SJCRH30 (cell line): ENCODE measurements at regions not wholly inside any gene's neighbourhood (a gene's known extent, or its start where the extent isn't known, plus 50 kb on each side); places are given as distances from the start of the nearest gene placed in this dataset.
A peak's percentile ranks its signal among the peaks of the same experiment; 100 is the strongest.
"Not testable (repeated sequence)": the region's sequence is repeated elsewhere in the genome, so short reads cannot be mapped to it uniquely, and the experiment has no call there.

Experiments
- DNase-seq, 2 experiments: peaks; one replicate each; pipeline ENCODE4 v3.0.0-alpha.2; 2015 to 2020
- H3K27ac ChIP-seq: fragments of 250-450 bp; sonication (Bioruptor Pico); 2 replicates; pipeline ENCODE4 v1.5.1; 2020; ENCODE audit warnings: mild to moderate bottlenecking, moderate library complexity
- H3K27me3 ChIP-seq: fragments of 250-450 bp; sonication (Bioruptor Pico); 2 replicates; pipeline ENCODE4 v1.5.1; 2020; ENCODE audit warnings: mild to moderate bottlenecking, moderate library complexity
- H3K36me3 ChIP-seq: fragments of 250-450 bp; sonication (Bioruptor Pico); 2 replicates; pipeline ENCODE4 v1.5.1; 2020; ENCODE audit warnings: mild to moderate bottlenecking, moderate library complexity
- H3K4me1 ChIP-seq: fragments of 250-450 bp; sonication (Bioruptor Pico); 2 replicates; pipeline ENCODE4 v1.5.1; 2020; ENCODE audit warnings: mild to moderate bottlenecking, moderate library complexity
- H3K4me3 ChIP-seq: fragments of 250-450 bp; sonication (Bioruptor Pico); 2 replicates; pipeline ENCODE4 v1.5.1; 2020; ENCODE audit warnings: mild to moderate bottlenecking, moderate library complexity
- H3K9me3 ChIP-seq: fragments of 250-450 bp; sonication (Bioruptor Pico); replicated peaks from 2 replicates; pipeline ENCODE4 v1.5.1; 2020; ENCODE audit warnings: mild to moderate bottlenecking, moderate library complexity

- DNase-seq = no peak
Observed at GRCh38 chr1:245084551-245084950, 70.2 kb upstream of the KIF26B start.

GRCh38 chr1:245079021-245079609 is 75.7 kb upstream of the KIF26B start:
- Histone ChIP-seq H3K36me3 (no peaks in the 10 kb centered on the region), H3K9me3 (no peaks in the 10 kb centered on the region), H3K27ac (no peak overlapping the region), H3K4me1 (peaks cover 10% of the 10 kb centered on the region), H3K4me3 (no peak overlapping the region), H3K27me3 (no peaks in the 10 kb centered on the region)
- peak in 1 of 2 experiments; percentile 47 for DNase-seq

More at GRCh38 chr1:245084551-245084950, 70.2 kb upstream of the KIF26B start:
- Histone ChIP-seq H3K4me1 (no peaks in the 10 kb centered on the region), H3K27me3 (no peaks in the 10 kb centered on the region), H3K27ac (no peak overlapping the region), H3K36me3 (no peaks in the 10 kb centered on the region), H3K9me3 (no peaks in the 10 kb centered on the region), H3K4me3 (no peak overlapping the region)

DNA sequence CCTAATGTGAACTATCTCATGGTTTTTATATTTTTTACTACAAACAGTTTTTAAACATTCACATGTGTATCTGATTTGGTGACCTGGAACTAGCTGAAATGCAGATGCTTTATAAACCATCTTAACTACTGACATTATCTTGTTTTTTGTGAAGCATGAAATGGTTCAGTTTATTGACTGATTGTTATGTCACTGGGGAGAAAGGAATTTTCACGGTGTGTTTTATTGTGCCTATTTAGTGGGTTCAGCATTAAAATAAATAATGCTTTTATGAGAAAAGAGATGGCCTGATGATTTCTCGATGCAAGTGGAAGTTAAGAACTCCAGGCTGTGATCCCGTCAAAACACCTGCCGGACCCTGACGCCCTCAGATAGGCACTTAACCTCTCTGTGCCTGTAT is 79.9 kb upstream of the KIF26B start:
- H3K4me3 ChIP-seq = no peak overlapping the region
- H3K4me1 ChIP-seq = peaks cover 14% of the 10 kb centered on the region
- no peaks in the 10 kb centered on the region for H3K36me3 ChIP-seq
- DNase-seq = no peak
- H3K9me3 ChIP-seq = no peaks in the 10 kb centered on the region
- no peaks in the 10 kb centered on the region for H3K27me3 ChIP-seq
- no peak overlapping the region for H3K27ac ChIP-seq

DNA sequence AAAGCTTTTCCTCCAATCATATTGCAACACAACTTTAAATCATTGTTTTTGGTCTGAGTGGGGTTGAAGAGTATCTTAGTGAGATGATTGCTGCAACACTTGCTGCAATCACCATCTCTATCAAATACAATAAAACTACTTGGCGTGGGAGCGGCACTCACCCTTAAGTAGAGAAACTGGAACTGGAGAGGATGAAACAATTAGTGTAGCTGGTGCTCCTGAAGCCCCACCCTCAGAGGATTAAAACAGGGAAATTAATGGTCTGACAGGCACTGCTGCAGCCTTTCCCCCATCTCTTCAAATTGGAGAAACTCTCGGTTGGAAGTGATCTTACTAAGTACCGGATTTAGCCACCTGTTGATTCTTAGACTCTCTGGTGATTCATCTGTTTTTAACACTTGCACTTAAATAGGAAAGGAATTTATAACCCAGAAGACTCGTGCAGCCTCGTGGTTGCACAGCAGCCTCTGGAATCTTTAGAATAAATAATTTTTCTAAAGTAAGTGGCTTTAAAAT is 80.5 kb upstream of the KIF26B start:
- peak; percentile 44 to 76 for DNase-seq
- H3K27ac ChIP-seq = no peak overlapping the region
- no peaks in the 10 kb centered on the region for H3K27me3 ChIP-seq
- H3K9me3 ChIP-seq = no peaks in the 10 kb centered on the region
- no peak overlapping the region for H3K4me3 ChIP-seq
- H3K36me3 ChIP-seq = no peaks in the 10 kb centered on the region
- H3K4me1 ChIP-seq = peaks cover 14% of the 10 kb centered on the region

DNA sequence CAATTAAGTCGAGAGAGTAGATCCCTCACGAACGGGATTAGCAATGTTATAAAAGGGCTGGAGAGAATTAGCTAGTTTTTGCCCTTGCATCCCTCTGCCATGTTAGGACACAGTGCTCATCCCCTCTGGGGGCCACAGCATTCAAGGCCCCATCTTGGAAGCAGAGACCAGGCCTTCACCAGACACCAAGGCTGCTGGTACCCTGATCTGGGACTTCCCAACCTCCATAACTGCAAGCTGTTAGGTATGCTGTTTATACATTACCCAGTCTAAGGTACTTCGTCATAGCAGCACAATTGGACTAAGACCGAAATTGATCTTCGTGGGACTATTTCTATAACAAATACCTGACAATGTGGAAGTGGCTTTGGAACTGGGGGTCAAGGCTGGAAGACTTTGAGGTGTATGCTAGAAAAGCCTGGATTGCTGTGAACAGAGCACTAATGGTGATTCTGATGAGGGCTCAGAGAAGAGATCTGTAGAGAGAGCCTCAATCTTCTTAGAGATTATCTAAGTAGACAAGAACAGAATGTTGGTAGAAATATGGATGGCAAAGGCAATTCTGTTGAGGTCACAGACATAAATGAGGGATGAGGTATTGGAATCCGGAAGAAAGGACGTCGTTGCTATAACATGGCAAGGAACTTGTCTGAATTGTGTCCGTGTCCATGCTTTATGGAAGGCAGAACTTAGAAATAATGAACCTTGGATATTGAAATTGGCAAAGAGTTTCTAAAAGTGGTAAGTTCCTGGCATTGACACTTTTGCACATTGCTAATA is 83.8 kb upstream of the KIF26B start:
- Histone ChIP-seq H3K27ac (no peak overlapping the region), H3K4me3 (no peak overlapping the region), H3K9me3 (no peaks in the 10 kb centered on the region), H3K4me1 (peaks cover 14% of the 10 kb centered on the region), H3K36me3 (no peaks in the 10 kb centered on the region), H3K27me3 (no peaks in the 10 kb centered on the region)
- DNase-seq = no peak

DNA sequence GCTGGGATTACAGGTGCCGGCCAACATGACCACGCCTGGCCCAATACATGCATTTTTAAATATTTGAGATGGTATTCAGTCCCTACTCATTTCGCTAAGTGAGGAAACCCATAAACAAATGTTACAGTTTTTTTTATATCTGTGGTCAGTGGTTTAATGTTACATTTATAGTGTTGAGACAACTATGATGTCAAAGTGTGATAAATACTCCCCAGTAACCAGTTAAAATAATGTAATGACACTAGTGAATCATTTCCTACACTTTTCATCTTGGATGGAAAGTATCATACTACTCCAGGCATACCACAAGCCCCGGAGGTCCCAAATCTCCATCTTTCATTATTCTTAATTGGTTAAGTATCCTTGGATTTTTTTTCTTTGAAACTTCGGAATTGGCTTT is 87.5 kb upstream of the KIF26B start:
- H3K9me3 ChIP-seq = no peaks in the 10 kb centered on the region
- no peak overlapping the region for H3K27ac ChIP-seq
- H3K4me3 ChIP-seq = no peak overlapping the region
- DNase-seq = no peak
- H3K4me1 ChIP-seq = no peaks in the 10 kb centered on the region
- no peaks in the 10 kb centered on the region for H3K36me3 ChIP-seq
- no peaks in the 10 kb centered on the region for H3K27me3 ChIP-seq

DNA sequence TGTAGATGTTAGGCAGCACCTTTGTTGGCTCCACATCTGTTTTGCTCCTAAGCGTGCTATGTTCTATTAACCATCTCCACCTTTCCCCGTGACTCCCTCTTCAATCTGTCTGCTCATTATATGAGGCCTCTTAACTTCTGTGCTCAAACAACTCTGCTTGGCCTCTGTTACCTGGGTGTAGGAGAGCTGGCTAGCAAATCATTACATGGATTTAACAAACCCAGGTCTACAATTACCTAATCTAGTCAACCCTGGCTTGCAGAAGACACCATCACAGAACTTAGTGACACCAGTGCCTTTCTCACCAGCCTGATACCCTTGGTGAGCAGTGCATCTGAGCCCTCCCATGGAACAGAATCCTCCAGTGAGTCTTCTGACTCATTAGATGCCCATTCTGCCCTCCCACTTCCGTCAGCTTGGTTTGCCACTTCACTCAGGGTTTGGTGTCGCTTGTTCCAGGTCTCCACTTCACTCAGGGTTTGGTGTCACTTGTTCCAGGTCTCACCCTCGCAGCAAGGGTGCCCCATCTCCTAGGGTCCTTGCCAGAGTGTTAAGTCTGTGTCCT is 92.0 kb upstream of the KIF26B start:
- no peaks in the 10 kb centered on the region for H3K27me3 ChIP-seq
- H3K27ac ChIP-seq = no peak overlapping the region
- no peak for DNase-seq
- no peak overlapping the region for H3K4me3 ChIP-seq
- no peaks in the 10 kb centered on the region for H3K9me3 ChIP-seq
- H3K36me3 ChIP-seq = no peaks in the 10 kb centered on the region
- H3K4me1 ChIP-seq = peaks cover 13% of the 10 kb centered on the region; the same call in 1 of the 2 replicates

- DNase-seq, H3K9me3 ChIP-seq, H3K36me3 ChIP-seq, H3K27me3 ChIP-seq, H3K27ac ChIP-seq, H3K4me3 ChIP-seq: not testable (repeated sequence)
- peaks cover 13% of the 10 kb centered on the region; the same call in 1 of the 2 replicates for H3K4me1 ChIP-seq
Observed at GRCh38 chr1:245061808-245062207, 93.0 kb upstream of the KIF26B start.

DNA sequence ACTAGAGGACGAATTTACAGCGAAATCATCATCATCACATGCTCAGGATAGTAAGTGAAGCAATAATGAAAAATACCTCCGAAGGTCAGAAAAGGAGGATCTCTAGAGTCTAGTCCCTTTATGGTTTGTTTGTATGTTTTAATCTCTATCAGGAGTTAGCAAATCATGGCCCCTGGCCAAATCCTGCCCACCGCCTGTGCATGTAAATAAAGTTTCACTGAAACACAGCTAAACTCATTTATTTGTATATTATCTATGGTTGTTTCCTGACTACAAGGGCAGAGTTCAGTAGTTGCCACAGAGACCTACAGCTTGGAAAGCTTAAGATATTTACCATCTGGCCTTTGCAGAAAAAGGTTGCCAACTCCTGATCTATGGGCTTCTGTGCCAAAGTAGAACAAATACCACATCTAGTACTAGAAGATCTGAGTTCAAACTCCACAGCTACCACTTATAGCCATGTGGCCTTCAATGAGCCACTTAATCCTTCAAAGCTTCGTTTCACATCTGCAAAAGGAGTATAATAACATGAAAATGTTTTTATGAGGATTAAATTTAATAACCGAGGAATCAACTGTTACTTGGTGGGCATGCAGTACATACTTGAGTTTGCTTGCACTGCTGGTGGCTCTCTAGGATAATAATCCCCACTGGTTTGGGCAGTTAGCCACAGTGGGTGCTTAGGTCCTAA is 94.0 kb upstream of the KIF26B start:
- Histone ChIP-seq H3K9me3 (no peaks in the 10 kb centered on the region), H3K4me1 (peaks cover 13% of the 10 kb centered on the region; the same call in 1 of the 2 replicates), H3K4me3 (no peak overlapping the region), H3K27me3 (no peaks in the 10 kb centered on the region), H3K36me3 (no peaks in the 10 kb centered on the region), H3K27ac (no peak overlapping the region)
- DNase-seq = peak; percentile 38 to 72

DNA sequence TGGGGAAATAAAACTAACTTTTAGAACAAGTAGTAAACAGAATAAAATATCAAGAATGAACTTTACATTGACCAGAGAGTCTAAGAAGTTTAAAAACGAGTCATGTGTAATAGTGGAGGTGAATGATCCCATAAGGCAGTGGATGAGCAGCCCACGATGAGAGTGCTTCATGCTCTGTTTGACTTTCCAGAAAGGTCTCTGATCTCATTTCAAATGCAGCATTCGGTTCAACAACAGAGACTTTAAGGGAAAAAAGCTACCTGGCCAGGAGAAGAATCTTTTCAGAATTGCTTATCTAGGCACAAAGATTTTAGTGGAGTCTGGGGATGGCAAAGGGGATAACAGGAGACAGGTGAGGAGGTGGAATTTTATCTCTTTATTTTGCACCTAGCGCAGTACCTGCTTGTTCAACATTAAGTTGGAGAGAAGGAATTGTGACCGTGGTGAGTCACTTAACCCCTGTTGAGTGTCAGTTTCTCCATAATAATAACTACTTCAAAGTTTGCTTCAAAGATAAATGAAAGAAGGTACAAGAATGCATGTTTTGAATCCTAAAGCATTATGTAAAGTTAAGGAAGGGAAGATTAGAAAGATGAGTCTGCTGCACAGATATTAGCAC is 94.9 kb upstream of the KIF26B start:
- H3K36me3 ChIP-seq = no peaks in the 10 kb centered on the region
- H3K9me3 ChIP-seq = no peaks in the 10 kb centered on the region
- no peak overlapping the region for H3K4me3 ChIP-seq
- H3K27ac ChIP-seq = no peak overlapping the region
- no peaks in the 10 kb centered on the region for H3K27me3 ChIP-seq
- H3K4me1 ChIP-seq = peaks cover 13% of the 10 kb centered on the region; the same call in 1 of the 2 replicates
- DNase-seq = no peak

- Histone ChIP-seq H3K4me1 (peaks cover 13% of the 10 kb centered on the region; the same call in 1 of the 2 replicates), H3K4me3 (no peak overlapping the region), H3K27me3 (no peaks in the 10 kb centered on the region), H3K9me3 (no peaks in the 10 kb centered on the region), H3K27ac (no peak overlapping the region), H3K36me3 (no peaks in the 10 kb centered on the region)
- no peak for DNase-seq
Observed at GRCh38 chr1:245058882-245059281, 95.9 kb upstream of the KIF26B start.

DNA sequence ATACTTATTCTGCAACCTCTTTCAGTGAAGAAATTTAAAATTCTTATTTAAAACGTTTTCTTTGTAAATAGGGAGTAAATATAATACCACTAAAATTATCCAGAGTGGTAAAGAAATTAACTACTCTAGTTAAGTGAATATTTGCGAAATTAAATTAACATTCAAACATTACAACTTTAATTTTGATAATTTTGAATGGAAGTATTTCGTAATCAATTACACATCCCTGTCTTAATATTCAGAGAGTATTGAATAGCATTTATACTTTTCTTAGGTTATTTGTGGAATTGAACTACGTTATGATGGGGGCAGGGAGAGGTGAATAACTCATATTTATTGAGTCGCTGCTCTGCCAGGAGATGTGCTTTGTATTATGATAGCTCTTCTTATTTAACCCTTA is 96.3 kb upstream of the KIF26B start:
- Histone ChIP-seq H3K9me3 (no peaks in the 10 kb centered on the region), H3K27ac (no peak overlapping the region), H3K4me3 (no peak overlapping the region), H3K4me1 (peaks cover 13% of the 10 kb centered on the region; the same call in 1 of the 2 replicates), H3K27me3 (no peaks in the 10 kb centered on the region), H3K36me3 (no peaks in the 10 kb centered on the region)
- DNase-seq = no peak

DNA sequence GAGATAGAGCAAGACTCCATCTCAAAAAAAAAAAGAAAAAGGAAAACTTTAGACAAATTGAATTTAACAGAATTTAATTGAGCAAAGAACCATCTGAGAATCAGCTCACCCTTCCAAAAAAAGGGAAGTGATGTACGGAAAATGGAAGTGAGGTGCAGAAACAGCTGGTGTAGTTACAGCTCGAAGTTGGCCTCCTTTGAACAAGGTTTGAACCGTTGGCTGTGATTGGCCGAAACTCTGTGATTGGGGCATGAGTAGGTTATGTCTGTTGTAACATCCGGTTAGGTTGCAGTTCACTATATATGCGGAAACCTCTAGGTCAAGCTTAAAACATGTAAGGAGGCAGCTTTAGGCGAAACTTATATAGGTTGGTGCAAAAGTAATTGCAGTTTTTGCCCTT is 97.9 kb upstream of the KIF26B start:
- H3K27me3 ChIP-seq = no peaks in the 10 kb centered on the region
- no peaks in the 10 kb centered on the region for H3K9me3 ChIP-seq
- no peak overlapping the region for H3K4me3 ChIP-seq
- H3K27ac ChIP-seq = no peak overlapping the region
- DNase-seq = no peak
- no peaks in the 10 kb centered on the region for H3K36me3 ChIP-seq
- peaks cover 13% of the 10 kb centered on the region; the same call in 1 of the 2 replicates for H3K4me1 ChIP-seq

- not testable (repeated sequence) for DNase-seq, H3K9me3 ChIP-seq, H3K27me3 ChIP-seq, H3K4me3 ChIP-seq, H3K27ac ChIP-seq, H3K36me3 ChIP-seq
- H3K4me1 ChIP-seq = peaks cover 10% of the 10 kb centered on the region; the same call in 1 of the 2 replicates
Observed at GRCh38 chr1:245056296-245056695, 98.5 kb upstream of the KIF26B start.
